H1 (cell line): ENCODE measurements at regions not wholly inside any gene's neighbourhood (a gene's known extent, or its start where the extent isn't known, plus 50 kb on each side); places are given as distances from the start of the nearest gene placed in this dataset.
"Not testable (repeated sequence)": the region's sequence is repeated elsewhere in the genome, so short reads cannot be mapped to it uniquely, and the experiment has no call there.

Experiments used
- CTCF ChIA-PET: fragments of 300-600 bp; sonication (Branson Sonifier 250); formaldehyde crosslinking; loops from one replicate; lab custom pipeline; 2021; ENCODE audit not compliant: partially characterized antibody; lab: Charles Lee
- POLR2A ChIA-PET: fragments of 300-600 bp; sonication (Branson Sonifier 250); formaldehyde crosslinking; loops from one replicate; lab custom pipeline; 2021; ENCODE audit warnings: inconsistent platforms; ENCODE audit not compliant: partially characterized antibody; lab: Charles Lee
- DNase-seq, 2 experiments: peaks; one replicate each; pipeline versions ENCODE4 v3.0.0 to v3.0.0-alpha.2; 2010 to 2022; ENCODE audit warnings: low spot score in 2 of 2, low read depth in 1 of 2, mixed read lengths in 1 of 2
- FAIRE-seq: peaks from 2 replicates; lab custom pipeline; 2011; peaks lifted over from hg19 to GRCh38; lab: Jason Lieb, UNC
- H2AFZ ChIP-seq: 2 replicates; pipeline ENCODE4 v1.8.1; 2012; ENCODE audit warnings: low read length, inconsistent platforms
- H2AK5ac ChIP-seq: 2 replicates; pipeline ENCODE4 v1.6.1; 2013; ENCODE audit warnings: low read depth, low read length
- H2BK120ac ChIP-seq: replicated peaks from 2 replicates; pipeline ENCODE3; 2013; ENCODE audit warnings: low read depth, low read length, inconsistent platforms
- H2BK12ac ChIP-seq: 2 replicates; pipeline ENCODE4 v1.6.1; 2013; ENCODE audit warnings: low read depth, low read length
- H2BK15ac ChIP-seq: 2 replicates; pipeline ENCODE4 v1.6.1; 2013; ENCODE audit warnings: low read length
- H2BK20ac ChIP-seq: 2 replicates; pipeline ENCODE4 v1.6.1; 2013; ENCODE audit warnings: low read length
- H2BK5ac ChIP-seq: 2 replicates; pipeline ENCODE4 v1.6.1; 2013; ENCODE audit warnings: low read depth, low read length
- H3K14ac ChIP-seq: 2 replicates; pipeline ENCODE4 v1.6.1; 2013; ENCODE audit warnings: inconsistent platforms; ENCODE audit not compliant: insufficient read length
- H3K18ac ChIP-seq: 2 replicates; pipeline ENCODE4 v1.6.1; 2013; ENCODE audit warnings: low read length; ENCODE audit errors: extremely low read depth
- H3K23ac ChIP-seq: 2 replicates; pipeline ENCODE4 v1.6.1; 2013; ENCODE audit warnings: inconsistent platforms; ENCODE audit not compliant: insufficient read length
- H3K23me2 ChIP-seq: 2 replicates; pipeline ENCODE4 v1.6.1; 2013; ENCODE audit warnings: low read depth, low read length
- H3K27ac ChIP-seq: 2 replicates; pipeline ENCODE4 v1.6.1; 2011; ENCODE audit warnings: low read depth, low read length, inconsistent platforms
- H3K27me3 ChIP-seq, 4 experiments: replicated peaks in 1 of 4; 1 replicate in 1 of 4; 2 replicates in 3 of 4; pipeline versions ENCODE4 v1.6.1 to v1.8.1; 2011 to 2013; ENCODE audit warnings: low read length in 3 of 4, mild to moderate bottlenecking in 3 of 4, inconsistent platforms in 2 of 4, mixed read lengths in 2 of 4, moderate library complexity in 1 of 4; ENCODE audit not compliant: control insufficient read depth in 3 of 4, insufficient read depth in 3 of 4; ENCODE audit errors: extremely low read depth in 1 of 4
- H3K36me3 ChIP-seq, 4 experiments: 2 replicates each; pipeline versions ENCODE4 v1.6.1 to v1.8.1; 2011 to 2013; ENCODE audit warnings: mild to moderate bottlenecking in 4 of 4, low read length in 3 of 4, moderate library complexity in 2 of 4, control low read depth in 1 of 4, inconsistent platforms in 1 of 4; ENCODE audit not compliant: insufficient read depth in 4 of 4, control insufficient read depth in 2 of 4
- H3K4ac ChIP-seq: replicated peaks from 2 replicates; pipeline ENCODE3; 2013; ENCODE audit warnings: low read length, low read depth, mixed read lengths, inconsistent platforms; ENCODE audit not compliant: insufficient read length
- H3K4me1 ChIP-seq, 4 experiments: replicated peaks in 1 of 4; 1 replicate in 1 of 4; 2 replicates in 3 of 4; pipeline versions ENCODE4 v1.6.1 to v1.8.1; 2011 to 2013; ENCODE audit warnings: low read length in 3 of 4, inconsistent platforms in 2 of 4, mixed read lengths in 1 of 4; ENCODE audit not compliant: insufficient read depth in 4 of 4, control insufficient read depth in 3 of 4
- H3K4me2 ChIP-seq, 2 experiments: 2 replicates each; pipeline versions ENCODE4 v1.6.1 to v1.8.1; 2011 to 2013; ENCODE audit warnings: low read depth in 2 of 2, low read length in 2 of 2, control low read depth in 1 of 2, inconsistent platforms in 1 of 2, mild to moderate bottlenecking in 1 of 2; ENCODE audit not compliant: insufficient read depth in 1 of 2
- H3K4me3 ChIP-seq, 4 experiments: fragments of 200-600, 300-600 bp in 1 of 4; sonication (generic), shearing (Covaris generic), sonication (Bioruptor Twin) in 1 of 4; 2 replicates each; pipeline versions ENCODE4 v1.5.1 to v1.8.1; 2011 to 2016; ENCODE audit warnings: low read length in 4 of 4, low read depth in 3 of 4, control low read depth in 2 of 4, inconsistent platforms in 2 of 4, mild to moderate bottlenecking in 2 of 4, mixed read lengths in 1 of 4, moderate library complexity in 1 of 4; ENCODE audit not compliant: insufficient read depth in 2 of 4; ENCODE audit errors: extremely low read depth in 1 of 4
- H3K56ac ChIP-seq: replicated peaks from 2 replicates; pipeline ENCODE3; 2013; ENCODE audit warnings: low read depth, mild to moderate bottlenecking, mixed read lengths, low read length, inconsistent platforms; ENCODE audit not compliant: insufficient read length
- H3K79me1 ChIP-seq: 2 replicates; pipeline ENCODE4 v1.6.1; 2013; ENCODE audit warnings: low read depth, low read length, control low read depth
- H3K79me2 ChIP-seq, 2 experiments: 2 replicates each; pipeline versions ENCODE4 v1.6.1 to v1.8.1; 2012 to 2013; ENCODE audit warnings: low read length in 2 of 2, mild to moderate bottlenecking in 2 of 2, inconsistent platforms in 1 of 2; ENCODE audit not compliant: insufficient read depth in 2 of 2, control insufficient read depth in 1 of 2
- H3K9ac ChIP-seq, 4 experiments: replicated peaks in 1 of 4; 1 replicate in 1 of 4; 2 replicates in 3 of 4; pipeline versions ENCODE4 v1.6.1 to v1.8.1; 2011 to 2013; ENCODE audit warnings: low read depth in 3 of 4, low read length in 3 of 4, control low read depth in 2 of 4, mild to moderate bottlenecking in 2 of 4, moderate library complexity in 2 of 4, inconsistent platforms in 1 of 4; ENCODE audit errors: extremely low read depth in 1 of 4
- H3K9me3 ChIP-seq, 2 experiments: 2 replicates each; pipeline versions ENCODE4 v1.6.1 to v1.8.1; 2012 to 2013; ENCODE audit warnings: mild to moderate bottlenecking in 2 of 2, moderate library complexity in 2 of 2, control low read depth in 1 of 2, inconsistent platforms in 1 of 2, low read depth in 1 of 2, low read length in 1 of 2, mixed read lengths in 1 of 2; ENCODE audit not compliant: insufficient read depth in 2 of 2
- H4K20me1 ChIP-seq, 2 experiments: replicated peaks in 1 of 2; 2 replicates each; pipeline versions ENCODE3 to v1.8.1; 2011 to 2013; ENCODE audit warnings: inconsistent platforms in 2 of 2, low read length in 2 of 2, mild to moderate bottlenecking in 1 of 2; ENCODE audit not compliant: insufficient read depth in 2 of 2, control insufficient read depth in 1 of 2
- H4K5ac ChIP-seq: 2 replicates; pipeline ENCODE4 v1.6.1; 2013; ENCODE audit warnings: low read length, low read depth, mixed read lengths, inconsistent platforms; ENCODE audit not compliant: insufficient read length
- H4K8ac ChIP-seq: 2 replicates; pipeline ENCODE4 v1.8.0; 2013; ENCODE audit warnings: mild to moderate bottlenecking, moderate library complexity, low read length, inconsistent platforms; ENCODE audit not compliant: insufficient read depth; ENCODE audit errors: extremely low read depth
- H4K91ac ChIP-seq: replicated peaks from 2 replicates; pipeline ENCODE3; 2013; ENCODE audit warnings: low read length, mixed read lengths, inconsistent platforms; ENCODE audit not compliant: insufficient read length
- WGBS, 2 experiments: shearing (Covaris generic) in 1 of 2; methylation state at CpG; one replicate each; pipeline versions ENCODE4 v1.1.6 to v1.1.7; 2013 to 2015; ENCODE audit warnings: low lambda C conversion rate in 2 of 2, mixed read lengths in 2 of 2, inconsistent platforms in 1 of 2, low coverage in 1 of 2, missing lambda C conversion rate in 1 of 2; ENCODE audit not compliant: insufficient replicate concordance in 2 of 2, insufficient coverage in 1 of 2, insufficient read length in 1 of 2; ENCODE audit errors: extremely low coverage in 1 of 2, missing lambda C conversion rate in 1 of 2; 5-methylcytosine and 5-hydroxymethylcytosine counted together

DNA sequence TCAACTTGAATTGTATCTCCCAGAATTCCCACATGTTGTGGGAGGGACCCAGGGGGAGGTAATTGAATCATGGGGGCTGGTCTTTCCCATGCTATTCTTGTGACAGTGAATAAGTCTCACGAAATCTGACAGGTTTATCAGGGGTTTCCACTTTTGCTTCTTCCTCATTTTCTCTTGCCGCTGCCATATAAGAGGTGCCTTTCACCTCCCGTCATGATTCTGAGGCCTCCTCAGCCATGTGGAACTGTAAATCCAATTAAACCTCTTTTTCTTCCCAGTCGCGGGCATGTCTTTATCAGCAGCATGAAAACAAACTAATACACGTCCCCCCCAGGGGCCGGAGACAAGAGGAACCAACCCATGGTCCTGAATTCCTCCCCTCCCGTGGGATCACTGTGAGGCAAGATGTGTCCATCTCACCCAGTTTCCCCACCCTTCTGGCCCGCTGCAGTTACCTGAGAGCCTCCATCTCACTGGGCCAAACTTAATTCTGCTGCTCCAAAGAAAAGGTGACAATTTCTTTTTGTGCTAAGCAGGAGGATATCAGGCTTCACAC is 354.0 kb upstream of the JARID2 start:
- H2BK20ac ChIP-seq, H2AK5ac ChIP-seq, POLR2A ChIA-PET, H3K27ac ChIP-seq, H3K4me3 ChIP-seq, H4K91ac ChIP-seq, H3K4ac ChIP-seq, H2AFZ ChIP-seq, H3K56ac ChIP-seq, DNase-seq, H3K14ac ChIP-seq, H3K9ac ChIP-seq, H4K20me1 ChIP-seq, FAIRE-seq, H4K8ac ChIP-seq, H3K79me1 ChIP-seq, H3K36me3 ChIP-seq, H3K23me2 ChIP-seq, H3K79me2 ChIP-seq, H2BK15ac ChIP-seq, H4K5ac ChIP-seq, H3K4me1 ChIP-seq, H3K18ac ChIP-seq, H2BK5ac ChIP-seq, H3K23ac ChIP-seq, H2BK120ac ChIP-seq, H3K27me3 ChIP-seq, H2BK12ac ChIP-seq, H3K4me2 ChIP-seq: not testable (repeated sequence)
- peaks cover 17 to 19% of the 10 kb centered on the region in 2 experiments for H3K9me3 ChIP-seq
- CTCF ChIA-PET = interaction anchor here (1.1 kb wide), 1 partner anchor 191 kb away, joined by 3 read pairs; no protein-coding TSS in a partner anchor
- WGBS, 2 experiments = 80% methylated on average over 7 of the region's 9 CpGs; no CpG with 5 or more reads in 1 of the 2 experiments
